Tibial nerve (tissue), 4 donors: ENCODE measurements at regions not wholly inside any gene's neighbourhood (a gene's known extent, or its start where the extent isn't known, plus 50 kb on each side); places are given as distances from the start of the nearest gene placed in this dataset.

Experiments
- CTCF ChIP-seq, 5 experiments: fragments of 200-600 bp in 3 of 5; fragments of 450-650 bp in 2 of 5; sonication (generic) in 3 of 5; IDR thresholded peaks; one replicate each; pipeline ENCODE4 v1.5.1; 2016 to 2019; ENCODE audit warnings: antibody characterized with exemption in 5 of 5, mild to moderate bottlenecking in 3 of 5, moderate library complexity in 2 of 5
- EP300 ChIP-seq, 2 donors: sonication (generic); formaldehyde crosslinking; IDR thresholded peaks; one replicate each; pipeline ENCODE4 v1.6.1; 2017; ENCODE audit warnings: antibody characterized with exemption in 2 of 2, mild to moderate bottlenecking in 1 of 2

- TF ChIP-seq EP300 (IDR thresholded peaks at IDR 0.05), result no peak
- no peak for TF ChIP-seq CTCF (IDR thresholded peaks at IDR 0.05)
Observed at GRCh38 chr7:85664341-85664740, 477.5 kb upstream of the SEMA3D start.
